ENCODE measurements at regions not wholly inside any gene's neighbourhood (a gene's known extent, or its start where the extent isn't known, plus 50 kb on each side); places are given as distances from the start of the nearest gene placed in this dataset.

- TF ChIP-seq, protein P1, sequence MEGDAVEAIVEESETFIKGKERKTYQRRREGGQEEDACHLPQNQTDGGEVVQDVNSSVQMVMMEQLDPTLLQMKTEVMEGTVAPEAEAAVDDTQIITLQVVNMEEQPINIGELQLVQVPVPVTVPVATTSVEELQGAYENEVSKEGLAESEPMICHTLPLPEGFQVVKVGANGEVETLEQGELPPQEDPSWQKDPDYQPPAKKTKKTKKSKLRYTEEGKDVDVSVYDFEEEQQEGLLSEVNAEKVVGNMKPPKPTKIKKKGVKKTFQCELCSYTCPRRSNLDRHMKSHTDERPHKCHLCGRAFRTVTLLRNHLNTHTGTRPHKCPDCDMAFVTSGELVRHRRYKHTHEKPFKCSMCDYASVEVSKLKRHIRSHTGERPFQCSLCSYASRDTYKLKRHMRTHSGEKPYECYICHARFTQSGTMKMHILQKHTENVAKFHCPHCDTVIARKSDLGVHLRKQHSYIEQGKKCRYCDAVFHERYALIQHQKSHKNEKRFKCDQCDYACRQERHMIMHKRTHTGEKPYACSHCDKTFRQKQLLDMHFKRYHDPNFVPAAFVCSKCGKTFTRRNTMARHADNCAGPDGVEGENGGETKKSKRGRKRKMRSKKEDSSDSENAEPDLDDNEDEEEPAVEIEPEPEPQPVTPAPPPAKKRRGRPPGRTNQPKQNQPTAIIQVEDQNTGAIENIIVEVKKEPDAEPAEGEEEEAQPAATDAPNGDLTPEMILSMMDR (IDR thresholded peaks at IDR 0.05; ENCODE audit: insufficient read depth, low read length), result no peak
- H3K4me3 ChIP-seq (ENCODE audit: low read depth, low read length), result no peak overlapping the region
- no peak for DNase-seq (ENCODE audit: low read depth)
Observed at GRCh38 chr1:63099188-63099587, 223.2 kb upstream of the FOXD3 start.

DNA sequence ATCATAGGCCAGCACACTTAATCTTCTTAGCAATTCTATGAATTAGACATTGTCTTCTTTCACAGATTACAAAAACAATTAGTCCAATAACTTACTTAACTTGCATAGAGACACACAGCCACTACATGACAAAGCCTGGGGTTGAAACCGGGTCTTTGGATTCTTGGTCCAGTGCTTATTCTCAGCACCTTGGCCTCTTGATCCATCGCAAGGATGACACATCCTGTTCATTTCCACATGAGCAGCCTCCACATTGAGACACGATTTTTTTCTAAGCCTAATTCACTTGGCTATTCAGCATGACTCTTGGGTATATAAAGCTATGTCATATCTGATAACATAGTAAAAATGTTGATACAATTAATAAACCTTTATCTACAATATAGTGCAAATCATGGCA lies 221.0 kb upstream of the FOXD3 start:
- no peak overlapping the region for H3K4me3 ChIP-seq (ENCODE audit: low read depth, low read length)
- no peak for DNase-seq (ENCODE audit: low read depth)
- TF ChIP-seq, protein P1 (IDR thresholded peaks at IDR 0.05; ENCODE audit: insufficient read depth, low read length), result no peak

GRCh38 chr1:63103682-63104081 lies 218.7 kb upstream of the FOXD3 start:
- TF ChIP-seq, protein P1 (IDR thresholded peaks at IDR 0.05; ENCODE audit: insufficient read depth, low read length), result no peak
- DNase-seq (ENCODE audit: low read depth), result no peak
- no peak overlapping the region for H3K4me3 ChIP-seq (ENCODE audit: low read depth, low read length)

- H3K4me3 ChIP-seq (ENCODE audit: low read depth, low read length), result no peak overlapping the region
- DNase-seq (ENCODE audit: low read depth), result no peak
- TF ChIP-seq, protein P1 (IDR thresholded peaks at IDR 0.05; ENCODE audit: insufficient read depth, low read length), result no peak
Observed at GRCh38 chr1:63107066-63107465, 215.3 kb upstream of the FOXD3 start.

DNA sequence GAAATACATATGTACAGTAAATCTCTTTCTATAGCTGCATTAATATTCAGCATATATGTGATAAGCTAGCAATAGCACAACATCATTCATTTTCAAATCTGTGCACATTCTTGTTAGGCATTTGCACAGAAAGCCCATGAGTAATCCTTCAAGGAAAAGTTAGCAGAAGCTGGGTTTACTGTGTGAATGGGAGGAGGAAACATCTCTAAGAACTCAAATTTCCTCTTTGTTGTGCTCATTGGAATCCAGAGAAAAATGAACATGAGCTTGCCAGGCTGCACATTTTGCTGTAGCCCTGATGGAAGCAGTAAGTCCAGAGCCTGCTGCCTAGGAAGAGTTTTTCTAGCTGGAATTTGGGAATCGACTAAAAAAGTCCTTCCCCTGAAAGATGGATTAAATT lies 214.2 kb upstream of the FOXD3 start:
- TF ChIP-seq, protein P1 (IDR thresholded peaks at IDR 0.05; ENCODE audit: insufficient read depth, low read length), result no peak
- H3K4me3 ChIP-seq (ENCODE audit: low read depth, low read length), result no peak overlapping the region
- peak; percentile 17 for DNase-seq (ENCODE audit: low read depth)

GRCh38 chr1:63112155-63112900 lies 210.0 kb upstream of the FOXD3 start:
- DNase-seq (ENCODE audit: low read depth), result peak; percentile 68
- TF ChIP-seq, protein P1 (IDR thresholded peaks at IDR 0.05; ENCODE audit: insufficient read depth, low read length), result no peak
- no peak overlapping the region for H3K4me3 ChIP-seq (ENCODE audit: low read depth, low read length)

GRCh38 chr1:63115527-63115926 lies 206.8 kb upstream of the FOXD3 start:
- TF ChIP-seq, protein P1 (IDR thresholded peaks at IDR 0.05; ENCODE audit: insufficient read depth, low read length), result no peak
- DNase-seq (ENCODE audit: low read depth), result no peak
- H3K4me3 ChIP-seq (ENCODE audit: low read depth, low read length), result no peak overlapping the region

Measured in fibroblast of the aortic adventitia (primary cell).